A549 (cell line): ENCODE measurements at regions not wholly inside any gene's neighbourhood (a gene's known extent, or its start where the extent isn't known, plus 50 kb on each side); places are given as distances from the start of the nearest gene placed in this dataset.

Experiments used
- ATAC-seq, 2 experiments: fragments of 200-7000 bp in 1 of 2; fragments of >200 bp in 1 of 2; cut with Nextera tagmentation in 1 of 2; cut with Tn5 transposase in 1 of 2; 3 replicates each; pipeline versions ENCODE4 v1.8.0 to v1.9.1; 2018 to 2020; ENCODE audit warnings: mild to moderate bottlenecking in 1 of 2, moderate library complexity in 1 of 2
- CTCF ChIA-PET: fragments of 300-600 bp; sonication (Branson Sonifier 250); formaldehyde crosslinking; extraction: SDS; loops from one replicate; lab custom pipeline; 2021; ENCODE audit warnings: antibody characterized with exemption, inconsistent platforms; lab: Yijun Ruan, JAX
- POLR2A ChIA-PET: fragments of 350-600 bp; formaldehyde crosslinking; extraction: SDS; loops from one replicate; lab custom pipeline; 2021; ENCODE audit warnings: antibody characterized with exemption, inconsistent platforms; lab: Yijun Ruan, JAX
- DNase-seq, 2 experiments: peaks; one replicate each; pipeline versions ENCODE4 v3.0.0 to v3.0.0-alpha.2; 2011 to 2016; ENCODE audit warnings: low read depth in 1 of 2, low spot score in 1 of 2
- FAIRE-seq: peaks from 2 replicates; lab custom pipeline; 2011; peaks lifted over from hg19 to GRCh38; lab: Jason Lieb, UNC
- H3K27ac ChIP-seq, 2 experiments: fragments of >200 bp; sonication (Bioruptor Twin); formaldehyde crosslinking; 3 replicates each; pipeline ENCODE4 v1.5.1; 2016 to 2017
- H3K4me1 ChIP-seq: fragments of >200 bp; sonication (Bioruptor Twin); formaldehyde crosslinking; 3 replicates; pipeline ENCODE4 v1.6.1; 2016
- H3K4me2 ChIP-seq: fragments of >200 bp; sonication (Bioruptor Twin); formaldehyde crosslinking; 3 replicates; pipeline ENCODE4 v1.6.1; 2016
- H3K4me3 ChIP-seq: fragments of >200 bp; sonication (Bioruptor Twin); formaldehyde crosslinking; 3 replicates; pipeline ENCODE4 v1.5.1; 2016
- H3K9me3 ChIP-seq: fragments of >200 bp; sonication (Bioruptor Twin); formaldehyde crosslinking; 3 replicates; pipeline ENCODE4 v1.6.1; 2016
- CHD4 ChIP-seq: fragments of 200-600 bp; sonication (generic); IDR thresholded peaks from 2 replicates; pipeline ENCODE4 v1.6.1; 2016; ENCODE audit warnings: antibody characterized with exemption, mild to moderate bottlenecking, borderline replicate concordance
- EHF ChIP-seq: fragments of 250-450 bp; sonication (Bioruptor Pico); IDR thresholded peaks from 2 replicates; pipeline ENCODE4 v1.5.0; 2020; ENCODE audit warnings: mild to moderate bottlenecking
- EP300 ChIP-seq, 2 experiments: fragments of >200 bp; sonication (Bioruptor Twin); formaldehyde crosslinking; IDR thresholded peaks; 2 replicates in 1 of 2; 3 replicates in 1 of 2; pipeline ENCODE4 v1.6.1; 2016 to 2017
- FOSB ChIP-seq: fragments of 250-450 bp; sonication (Bioruptor Pico); IDR thresholded peaks from 2 replicates; pipeline ENCODE4 v1.5.0; 2020; ENCODE audit warnings: mild to moderate bottlenecking, moderate library complexity
- FOSL2 ChIP-seq, 2 experiments: fragments of 450-650 bp in 1 of 2; fragments of >200 bp in 1 of 2; sonication (Bioruptor Twin) in 1 of 2; formaldehyde crosslinking; IDR thresholded peaks; 2 replicates each; pipeline versions ENCODE4 v1.5.0 to v1.6.1; 2016 to 2020; ENCODE audit warnings: mild to moderate bottlenecking in 1 of 2, moderate library complexity in 1 of 2
- GATA3 ChIP-seq: IDR thresholded peaks from 2 replicates; pipeline ENCODE4 v1.6.1; 2012; ENCODE audit warnings: borderline replicate concordance
- HEYL ChIP-seq: fragments of 250-450 bp; sonication (Bioruptor Pico); IDR thresholded peaks from 2 replicates; pipeline ENCODE4 v1.8.0; 2021; ENCODE audit warnings: mild to moderate bottlenecking, moderate library complexity
- HOXA7 ChIP-seq: fragments of 250-450 bp; sonication (Bioruptor Pico); IDR thresholded peaks from 2 replicates; pipeline ENCODE4 v1.5.0; 2020; ENCODE audit warnings: mild to moderate bottlenecking, moderate library complexity
- HOXB13 ChIP-seq: fragments of 250-450 bp; sonication (Bioruptor Pico); IDR thresholded peaks from 2 replicates; pipeline ENCODE4 v1.5.0; 2020; ENCODE audit warnings: low read depth, mild to moderate bottlenecking, moderate library complexity
- HOXB5 ChIP-seq: fragments of 250-450 bp; sonication (Bioruptor Pico); IDR thresholded peaks from 2 replicates; pipeline ENCODE4 v1.5.0; 2020; ENCODE audit warnings: mild to moderate bottlenecking, moderate library complexity
- JUNB ChIP-seq: fragments of >200 bp; sonication (Bioruptor Twin); formaldehyde crosslinking; IDR thresholded peaks from 2 replicates; pipeline ENCODE4 v1.6.1; 2016
- MAFK ChIP-seq: fragments of 450-650 bp; IDR thresholded peaks from 2 replicates; pipeline ENCODE4 v1.6.1; 2014; ENCODE audit not compliant: partially characterized antibody
- RARB ChIP-seq: fragments of 250-450 bp; sonication (Bioruptor Pico); IDR thresholded peaks from 2 replicates; pipeline ENCODE4 v1.8.0; 2021; ENCODE audit warnings: mild to moderate bottlenecking, moderate library complexity
- RCOR1 ChIP-seq: fragments of 150-350 bp; IDR thresholded peaks from 2 replicates; pipeline ENCODE4 v1.6.1; 2014; ENCODE audit warnings: antibody characterized with exemption, low read length, low read depth
- RFX5 ChIP-seq: fragments of 450-650 bp; IDR thresholded peaks from 2 replicates; pipeline ENCODE4 v1.7.1; 2014; ENCODE audit warnings: antibody characterized with exemption, mild to moderate bottlenecking, moderate library complexity
- SMC3 ChIP-seq: fragments of >200 bp; sonication (Bioruptor Twin); formaldehyde crosslinking; IDR thresholded peaks from 3 replicates; pipeline ENCODE4 v1.6.1; 2018; ENCODE audit warnings: inconsistent platforms
- TFCP2L1 ChIP-seq: fragments of 250-450 bp; sonication (Bioruptor Pico); IDR thresholded peaks from 2 replicates; pipeline ENCODE4 v1.5.0; 2021; ENCODE audit warnings: mild to moderate bottlenecking
- ZFP36 ChIP-seq: fragments of 450-650 bp; IDR thresholded peaks from 2 replicates; pipeline ENCODE4 v1.6.1; 2014; ENCODE audit warnings: borderline replicate concordance; ENCODE audit not compliant: partially characterized antibody
- ZNF302 ChIP-seq: fragments of 250-450 bp; sonication (Bioruptor Pico); IDR thresholded peaks from 2 replicates; pipeline ENCODE4 v1.9.0; 2021; ENCODE audit warnings: inconsistent platforms, mild to moderate bottlenecking, moderate library complexity
- ZSCAN20 ChIP-seq: fragments of 250-450 bp; sonication (Bioruptor Pico); IDR thresholded peaks from 2 replicates; pipeline ENCODE4 v1.8.0; 2022; ENCODE audit warnings: mild to moderate bottlenecking, moderate library complexity
- WGBS: methylation state at CpG from one replicate; pipeline ENCODE4 v1.1.6; 2017; ENCODE audit errors: missing lambda C conversion rate; 5-methylcytosine and 5-hydroxymethylcytosine counted together
- TF ChIP-seq, protein P1 (sequence below): IDR thresholded peaks from 2 replicates; pipeline ENCODE4 v1.6.1; 2012
- TF ChIP-seq, protein P2 (sequence below): fragments of 450-650 bp; IDR thresholded peaks from 2 replicates; pipeline ENCODE4 v1.6.1; 2014; ENCODE audit warnings: antibody characterized with exemption

DNA sequence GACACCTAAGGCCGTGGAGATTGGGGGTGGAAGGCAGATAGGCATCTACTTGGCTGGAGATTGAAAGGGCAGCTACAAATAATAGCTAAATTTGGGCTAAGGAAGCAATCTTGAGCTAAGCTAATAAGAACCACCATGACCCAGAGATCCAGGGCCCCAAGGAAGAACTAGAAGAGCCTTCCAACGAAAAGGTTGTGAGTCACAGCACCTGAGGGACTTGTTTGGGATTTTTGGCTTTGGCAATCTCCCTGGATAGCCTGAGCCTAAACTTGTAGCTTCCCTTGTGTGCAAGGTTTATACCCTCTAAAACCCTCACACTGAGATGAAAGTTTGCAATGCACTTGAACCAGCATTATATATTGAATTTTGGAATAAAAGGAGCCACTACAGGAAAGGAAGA lies 364.0 kb upstream of the IL12A start:
- TF ChIP-seq RFX5 = no peak
- no peak overlapping the region for H3K27ac ChIP-seq
- no peak for ATAC-seq
- DNase-seq = no peak
- no peaks in the 10 kb centered on the region for H3K9me3 ChIP-seq
- CTCF ChIA-PET = interaction anchor here (1.3 to 2.6 kb wide), 4 partner anchors 8 to 204 kb away, joined by 3 to 12 read pairs (median 6); no protein-coding TSS in a partner anchor
- no peak overlapping the region for H3K4me3 ChIP-seq
- WGBS = 72% methylated on average over 2 of the region's 2 CpGs
- no peak overlapping the region for H3K4me2 ChIP-seq
- peaks cover 46% of the 10 kb centered on the region for H3K4me1 ChIP-seq
- POLR2A ChIA-PET = interaction anchor here (1.9 kb wide), 1 partner anchor 10 kb away, joined by 7 read pairs; no protein-coding TSS in a partner anchor
- FAIRE-seq = no peak

DNA sequence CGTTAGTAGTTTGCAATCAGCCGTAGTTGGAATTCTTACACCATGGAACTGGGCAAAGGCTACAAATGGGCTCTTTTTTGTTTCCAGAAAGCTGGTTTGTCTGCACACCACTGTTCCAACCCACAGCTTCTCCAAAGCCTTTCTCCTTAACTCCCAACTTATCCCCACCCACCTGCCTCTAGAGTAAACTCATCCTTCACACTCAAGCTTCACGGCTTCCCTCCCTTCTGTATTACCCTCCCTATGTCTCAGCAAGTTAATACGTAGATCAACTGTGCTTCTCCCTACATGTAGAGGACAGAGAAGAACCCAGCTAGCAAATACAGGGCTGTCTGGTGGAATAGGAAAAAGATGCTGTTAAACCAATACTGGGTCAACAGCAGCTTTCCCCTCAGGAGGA lies 363.0 kb upstream of the IL12A start:
- POLR2A ChIA-PET = interaction anchor here (1.9 kb wide), 1 partner anchor 9 kb away, joined by 7 read pairs; no protein-coding TSS in a partner anchor
- Histone ChIP-seq H3K4me2 (no peak overlapping the region), H3K4me1 (peaks cover 38% of the 10 kb centered on the region), H3K27ac (no peak overlapping the region), H3K4me3 (no peak overlapping the region), H3K9me3 (no peaks in the 10 kb centered on the region)
- FAIRE-seq (no peak), ATAC-seq (no peak), DNase-seq (no peak)
- WGBS = 89% methylated on average over 4 of the region's 4 CpGs
- TF ChIP-seq FOSB (CRISPR knock-in tag) (no peak), TFCP2L1 (no peak), FOSL2 (IDR thresholded peaks at IDR 0.05) (no peak), FOSL2 (CRISPR knock-in tag; IDR thresholded peaks at IDR 0.05) (no peak), CHD4 (no peak)
- TF ChIP-seq, protein P1, sequence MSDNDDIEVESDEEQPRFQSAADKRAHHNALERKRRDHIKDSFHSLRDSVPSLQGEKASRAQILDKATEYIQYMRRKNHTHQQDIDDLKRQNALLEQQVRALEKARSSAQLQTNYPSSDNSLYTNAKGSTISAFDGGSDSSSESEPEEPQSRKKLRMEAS = no peak
- CTCF ChIA-PET = interaction anchor here (0.8 to 2.6 kb wide), 6 partner anchors 10 to 365 kb away, joined by 3 to 12 read pairs (median 4); no protein-coding TSS in a partner anchor

DNA sequence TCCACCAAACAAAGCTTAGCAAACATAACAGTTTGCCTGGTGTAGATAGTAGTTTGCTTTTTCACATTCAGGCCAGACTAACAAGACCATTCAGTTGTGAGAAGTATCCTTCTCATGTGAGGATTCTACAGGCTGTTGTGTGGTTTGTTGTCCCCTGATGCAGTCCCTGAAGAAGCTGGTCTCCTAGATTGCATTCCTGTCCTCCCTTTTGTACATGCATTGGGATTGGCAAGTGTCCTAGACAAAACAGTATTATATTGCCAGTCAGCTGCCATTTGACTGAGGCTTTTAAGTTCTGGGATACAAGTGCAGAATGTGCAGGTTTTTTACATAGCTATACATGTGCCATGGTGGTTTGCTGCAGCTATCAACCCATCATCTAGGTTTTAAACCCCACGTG lies 362.0 kb upstream of the IL12A start:
- no peak for FAIRE-seq
- POLR2A ChIA-PET = no interaction called here
- H3K27ac ChIP-seq = no peak overlapping the region; a peak in 1 of 6 replicates
- TF ChIP-seq EHF (CRISPR knock-in tag) (no peak), MAFK (no peak), FOSL2 (IDR thresholded peaks at IDR 0.05) (no peak), FOSL2 (CRISPR knock-in tag; IDR thresholded peaks at IDR 0.05) (no peak), HOXB5 (CRISPR knock-in tag) (no peak), FOSB (CRISPR knock-in tag) (no peak), SMC3 (no peak), EP300 (IDR thresholded peaks at IDR 0.05) (no peak), GATA3 (no peak), JUNB (no peak), ZFP36 (no peak)
- TF ChIP-seq, all 56 proteins: peak for 0
- DNase-seq (no peak), ATAC-seq (no peak)
- WGBS = 75% methylated on average over 1 of the region's 1 CpG
- CTCF ChIA-PET = interaction anchor here (1.2 to 2.6 kb wide), 6 partner anchors 9 to 380 kb away, joined by 3 to 12 read pairs (median 4); no protein-coding TSS in a partner anchor
- peaks cover 3% of the 10 kb centered on the region; the same call in 1 of the 3 replicates for H3K9me3 ChIP-seq
- H3K4me1 ChIP-seq = peaks cover 28% of the 10 kb centered on the region
- H3K4me2 ChIP-seq = no peak overlapping the region
- H3K4me3 ChIP-seq = no peak overlapping the region

DNA sequence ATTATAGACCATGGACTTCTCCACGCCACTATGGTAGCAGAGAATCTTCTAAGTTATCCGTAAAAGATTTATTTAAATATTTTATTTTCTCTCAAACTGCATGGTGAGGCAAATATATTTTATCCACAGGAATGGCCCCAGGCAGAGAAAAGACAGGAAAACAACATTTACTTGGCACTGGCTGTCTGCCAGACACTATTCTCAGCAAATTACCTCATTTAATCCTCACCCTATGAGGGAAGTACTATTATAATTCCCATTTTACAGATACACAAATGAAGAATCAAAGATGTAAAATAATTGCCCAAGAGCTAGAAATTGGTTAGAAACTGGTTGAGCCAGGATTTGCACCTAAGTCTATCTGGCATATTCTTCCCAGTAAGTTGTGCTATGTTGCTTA lies 361.4 kb upstream of the IL12A start:
- no peak overlapping the region for H3K4me3 ChIP-seq
- peaks cover 3% of the 10 kb centered on the region; the same call in 1 of the 3 replicates for H3K9me3 ChIP-seq
- peaks cover 25% of the 10 kb centered on the region for H3K4me1 ChIP-seq
- DNase-seq (no peak), ATAC-seq (no peak), FAIRE-seq (peak; percentile 46)
- WGBS = 82% methylated on average over 2 of the region's 2 CpGs
- ChIA-PET CTCF (interaction anchor here (0.9 to 1.9 kb wide), 5 partner anchors 8 to 379 kb away, joined by 3 to 4 read pairs (median 3); no protein-coding TSS in a partner anchor), POLR2A (no interaction called here)
- H3K4me2 ChIP-seq = peak overlapping the region; percentile 19
- H3K27ac ChIP-seq = no peak overlapping the region
- TF ChIP-seq HOXB13 (CRISPR knock-in tag) (no peak), ZNF302 (CRISPR knock-in tag) (no peak), RARB (no peak), ZSCAN20 (CRISPR knock-in tag) (no peak), RCOR1 (no peak), GATA3 (no peak), HOXA7 (no peak), SMC3 (no peak), CHD4 (no peak), HEYL (CRISPR knock-in tag) (no peak)
- TF ChIP-seq, protein P2, sequence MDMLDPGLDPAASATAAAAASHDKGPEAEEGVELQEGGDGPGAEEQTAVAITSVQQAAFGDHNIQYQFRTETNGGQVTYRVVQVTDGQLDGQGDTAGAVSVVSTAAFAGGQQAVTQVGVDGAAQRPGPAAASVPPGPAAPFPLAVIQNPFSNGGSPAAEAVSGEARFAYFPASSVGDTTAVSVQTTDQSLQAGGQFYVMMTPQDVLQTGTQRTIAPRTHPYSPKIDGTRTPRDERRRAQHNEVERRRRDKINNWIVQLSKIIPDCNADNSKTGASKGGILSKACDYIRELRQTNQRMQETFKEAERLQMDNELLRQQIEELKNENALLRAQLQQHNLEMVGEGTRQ = no peak
- TF ChIP-seq, protein P1 = no peak
